K562 (cell line): ENCODE measurements at regions not wholly inside any gene's neighbourhood (a gene's known extent, or its start where the extent isn't known, plus 50 kb on each side); places are given as distances from the start of the nearest gene placed in this dataset.

ENCODE experiments used
- ESRRA ChIP-seq: fragments of 450-650 bp; IDR thresholded peaks from 2 replicates; pipeline ENCODE4 v1.6.1; 2014; ENCODE audit warnings: low read depth, mild to moderate bottlenecking, moderate library complexity, borderline replicate concordance
- ETV5 ChIP-seq: sonication (generic); formaldehyde crosslinking; IDR thresholded peaks from 2 replicates; pipeline ENCODE4 v1.4.0; 2020; ENCODE audit warnings: low read depth, mild to moderate bottlenecking, missing genetic modification reagents
- FOXA1 ChIP-seq: fragments of 450-650 bp; IDR thresholded peaks from 2 replicates; pipeline ENCODE4 v1.6.1; 2016; ENCODE audit warnings: mild to moderate bottlenecking, borderline replicate concordance
- FUS ChIP-seq: fragments of 200-400 bp; formaldehyde crosslinking; optimal IDR thresholded peaks from 2 replicates; pipeline ENCODE3; 2017; ENCODE audit warnings: low read depth, low read length
- SUPT5H ChIP-seq: fragments of 450-650 bp; IDR thresholded peaks from 2 replicates; pipeline ENCODE4 v1.6.1; 2016
- TCFL5 ChIP-seq: fragments of 250-450 bp; sonication (Bioruptor Pico); conservative IDR thresholded peaks from 2 replicates; pipeline ENCODE4 v1.6.1; 2021; ENCODE audit warnings: mild to moderate bottlenecking, moderate library complexity, matching md5 sums
- ZNF561 ChIP-seq: fragments of 450-650 bp; formaldehyde crosslinking; conservative IDR thresholded peaks from 2 replicates; pipeline ENCODE4 v1.4.0; 2020; ENCODE audit warnings: mild to moderate bottlenecking, moderate library complexity
- TF ChIP-seq, protein P1 (sequence below): fragments of 250-450 bp; sonication (Bioruptor Pico); IDR thresholded peaks from 2 replicates; pipeline ENCODE4 v1.5.1; 2021; ENCODE audit warnings: mild to moderate bottlenecking
- TF ChIP-seq, protein P2 (sequence below): fragments of 450-650 bp; formaldehyde crosslinking; conservative IDR thresholded peaks from 2 replicates; pipeline ENCODE4 v1.4.0; 2022; ENCODE audit warnings: mild to moderate bottlenecking, missing genetic modification characterization
- TF ChIP-seq, protein P3 (sequence below): fragments of 250-450 bp; sonication (Bioruptor Pico); IDR thresholded peaks from 2 replicates; pipeline ENCODE4 v1.5.0; 2020; ENCODE audit warnings: mild to moderate bottlenecking
- TF ChIP-seq, protein P4 (sequence below): fragments of 250-450 bp; sonication (Bioruptor Pico); IDR thresholded peaks from 2 replicates; pipeline ENCODE4 v1.8.0; 2022; ENCODE audit warnings: moderate library complexity, mild to moderate bottlenecking, inconsistent platforms
- TF ChIP-seq, protein P5 (sequence below): sonication (generic); IDR thresholded peaks from 2 replicates; pipeline ENCODE4 v1.6.1; 2016
- TF ChIP-seq, protein P6 (sequence below): fragments of 450-650 bp; IDR thresholded peaks from one replicate; pipeline ENCODE4 v1.6.1; 2018; ENCODE audit warnings: mild to moderate bottlenecking, moderate library complexity; ENCODE audit not compliant: partially characterized antibody
- TF ChIP-seq, protein P7 (sequence below): sonication (generic); formaldehyde crosslinking; IDR thresholded peaks from 2 replicates; pipeline ENCODE4 v1.8.0; 2022; ENCODE audit warnings: missing genetic modification reagents, mild to moderate bottlenecking, borderline replicate concordance

DNA sequence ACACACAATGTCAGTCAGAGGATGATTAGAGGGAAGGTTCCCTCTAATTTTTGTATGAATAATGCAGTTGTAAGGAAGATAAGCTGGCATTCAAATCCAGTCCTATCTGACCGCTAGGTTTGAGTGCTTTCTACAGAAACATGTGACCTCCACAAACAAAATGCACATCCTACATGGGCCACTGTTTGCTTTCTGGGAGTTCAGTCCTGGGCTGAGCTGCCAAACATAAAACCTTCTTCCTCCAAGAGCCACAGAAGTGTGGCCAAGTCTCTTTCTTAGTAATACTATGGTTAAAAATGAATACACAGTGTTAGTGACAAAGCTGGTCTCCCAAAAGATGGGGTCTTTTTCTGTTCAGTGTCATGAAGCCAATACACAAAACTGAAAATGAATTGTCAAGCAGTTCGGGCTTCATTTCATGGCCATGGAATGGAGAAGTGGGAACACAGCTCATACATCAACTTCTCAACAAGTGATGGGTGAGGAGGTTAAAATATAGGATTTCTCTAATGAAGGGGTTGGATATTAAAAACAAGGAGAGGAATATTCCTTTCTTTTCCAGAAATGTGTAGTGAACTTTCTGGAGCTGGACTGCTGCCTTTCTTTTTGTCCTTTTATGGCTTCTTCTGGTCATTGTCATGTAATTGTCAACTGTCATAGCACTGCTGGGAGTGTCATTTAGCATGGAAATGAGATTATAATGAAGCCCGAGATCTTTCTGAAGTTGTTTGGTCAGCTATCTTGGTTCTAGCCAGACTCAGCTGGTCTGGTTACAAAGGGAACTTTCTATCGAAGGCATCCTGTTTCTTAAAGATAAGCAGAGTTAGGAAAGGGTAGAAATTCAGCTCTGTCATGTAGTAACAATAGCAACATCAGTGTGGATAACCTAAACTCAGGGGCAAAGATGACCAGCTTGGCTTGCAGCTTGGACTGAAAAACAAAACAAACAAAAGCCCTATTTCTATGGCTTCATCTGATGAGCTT is 135.1 kb downstream of the CHD1L start (continued):
- TF ChIP-seq, protein P1, sequence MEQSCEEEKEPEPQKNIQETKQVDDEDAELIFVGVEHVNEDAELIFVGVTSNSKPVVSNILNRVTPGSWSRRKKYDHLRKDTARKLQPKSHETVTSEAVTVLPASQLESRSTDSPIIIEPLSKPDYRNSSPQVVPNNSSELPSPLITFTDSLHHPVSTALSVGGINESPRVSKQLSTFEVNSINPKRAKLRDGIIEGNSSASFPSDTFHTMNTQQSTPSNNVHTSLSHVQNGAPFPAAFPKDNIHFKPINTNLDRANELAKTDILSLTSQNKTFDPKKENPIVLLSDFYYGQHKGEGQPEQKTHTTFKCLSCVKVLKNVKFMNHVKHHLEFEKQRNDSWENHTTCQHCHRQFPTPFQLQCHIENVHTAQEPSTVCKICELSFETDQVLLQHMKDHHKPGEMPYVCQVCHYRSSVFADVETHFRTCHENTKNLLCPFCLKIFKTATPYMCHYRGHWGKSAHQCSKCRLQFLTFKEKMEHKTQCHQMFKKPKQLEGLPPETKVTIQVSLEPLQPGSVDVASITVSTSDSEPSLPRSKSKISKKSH (CRISPR knock-in tag): no peak
- TF ChIP-seq, protein P2, sequence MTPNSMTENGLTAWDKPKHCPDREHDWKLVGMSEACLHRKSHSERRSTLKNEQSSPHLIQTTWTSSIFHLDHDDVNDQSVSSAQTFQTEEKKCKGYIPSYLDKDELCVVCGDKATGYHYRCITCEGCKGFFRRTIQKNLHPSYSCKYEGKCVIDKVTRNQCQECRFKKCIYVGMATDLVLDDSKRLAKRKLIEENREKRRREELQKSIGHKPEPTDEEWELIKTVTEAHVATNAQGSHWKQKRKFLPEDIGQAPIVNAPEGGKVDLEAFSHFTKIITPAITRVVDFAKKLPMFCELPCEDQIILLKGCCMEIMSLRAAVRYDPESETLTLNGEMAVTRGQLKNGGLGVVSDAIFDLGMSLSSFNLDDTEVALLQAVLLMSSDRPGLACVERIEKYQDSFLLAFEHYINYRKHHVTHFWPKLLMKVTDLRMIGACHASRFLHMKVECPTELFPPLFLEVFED (CRISPR knock-in tag): no peak
- TF ChIP-seq, protein P3, sequence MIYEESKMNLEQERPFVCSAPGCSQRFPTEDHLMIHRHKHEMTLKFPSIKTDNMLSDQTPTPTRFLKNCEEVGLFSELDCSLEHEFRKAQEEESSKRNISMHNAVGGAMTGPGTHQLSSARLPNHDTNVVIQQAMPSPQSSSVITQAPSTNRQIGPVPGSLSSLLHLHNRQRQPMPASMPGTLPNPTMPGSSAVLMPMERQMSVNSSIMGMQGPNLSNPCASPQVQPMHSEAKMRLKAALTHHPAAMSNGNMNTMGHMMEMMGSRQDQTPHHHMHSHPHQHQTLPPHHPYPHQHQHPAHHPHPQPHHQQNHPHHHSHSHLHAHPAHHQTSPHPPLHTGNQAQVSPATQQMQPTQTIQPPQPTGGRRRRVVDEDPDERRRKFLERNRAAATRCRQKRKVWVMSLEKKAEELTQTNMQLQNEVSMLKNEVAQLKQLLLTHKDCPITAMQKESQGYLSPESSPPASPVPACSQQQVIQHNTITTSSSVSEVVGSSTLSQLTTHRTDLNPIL (CRISPR knock-in tag): no peak
- TF ChIP-seq ZNF561: no peak
- no peak for TF ChIP-seq TCFL5 (CRISPR knock-in tag)
- no peak for TF ChIP-seq FUS
- TF ChIP-seq, protein P4, sequence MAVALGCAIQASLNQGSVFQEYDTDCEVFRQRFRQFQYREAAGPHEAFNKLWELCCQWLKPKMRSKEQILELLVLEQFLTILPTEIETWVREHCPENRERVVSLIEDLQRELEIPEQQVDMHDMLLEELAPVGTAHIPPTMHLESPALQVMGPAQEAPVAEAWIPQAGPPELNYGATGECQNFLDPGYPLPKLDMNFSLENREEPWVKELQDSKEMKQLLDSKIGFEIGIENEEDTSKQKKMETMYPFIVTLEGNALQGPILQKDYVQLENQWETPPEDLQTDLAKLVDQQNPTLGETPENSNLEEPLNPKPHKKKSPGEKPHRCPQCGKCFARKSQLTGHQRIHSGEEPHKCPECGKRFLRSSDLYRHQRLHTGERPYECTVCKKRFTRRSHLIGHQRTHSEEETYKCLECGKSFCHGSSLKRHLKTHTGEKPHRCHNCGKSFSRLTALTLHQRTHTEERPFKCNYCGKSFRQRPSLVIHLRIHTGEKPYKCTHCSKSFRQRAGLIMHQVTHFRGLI (CRISPR knock-in tag): no peak
- no peak for TF ChIP-seq FOXA1
- TF ChIP-seq, protein P5, sequence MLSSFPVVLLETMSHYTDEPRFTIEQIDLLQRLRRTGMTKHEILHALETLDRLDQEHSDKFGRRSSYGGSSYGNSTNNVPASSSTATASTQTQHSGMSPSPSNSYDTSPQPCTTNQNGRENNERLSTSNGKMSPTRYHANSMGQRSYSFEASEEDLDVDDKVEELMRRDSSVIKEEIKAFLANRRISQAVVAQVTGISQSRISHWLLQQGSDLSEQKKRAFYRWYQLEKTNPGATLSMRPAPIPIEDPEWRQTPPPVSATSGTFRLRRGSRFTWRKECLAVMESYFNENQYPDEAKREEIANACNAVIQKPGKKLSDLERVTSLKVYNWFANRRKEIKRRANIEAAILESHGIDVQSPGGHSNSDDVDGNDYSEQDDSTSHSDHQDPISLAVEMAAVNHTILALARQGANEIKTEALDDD: peak; percentile 99
- TF ChIP-seq, protein P6, sequence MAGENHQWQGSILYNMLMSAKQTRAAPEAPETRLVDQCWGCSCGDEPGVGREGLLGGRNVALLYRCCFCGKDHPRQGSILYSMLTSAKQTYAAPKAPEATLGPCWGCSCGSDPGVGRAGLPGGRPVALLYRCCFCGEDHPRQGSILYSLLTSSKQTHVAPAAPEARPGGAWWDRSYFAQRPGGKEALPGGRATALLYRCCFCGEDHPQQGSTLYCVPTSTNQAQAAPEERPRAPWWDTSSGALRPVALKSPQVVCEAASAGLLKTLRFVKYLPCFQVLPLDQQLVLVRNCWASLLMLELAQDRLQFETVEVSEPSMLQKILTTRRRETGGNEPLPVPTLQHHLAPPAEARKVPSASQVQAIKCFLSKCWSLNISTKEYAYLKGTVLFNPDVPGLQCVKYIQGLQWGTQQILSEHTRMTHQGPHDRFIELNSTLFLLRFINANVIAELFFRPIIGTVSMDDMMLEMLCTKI: no peak
- no peak for TF ChIP-seq SUPT5H
- TF ChIP-seq ESRRA: no peak; the same call in 1 of the 2 replicates
- TF ChIP-seq, protein P7, sequence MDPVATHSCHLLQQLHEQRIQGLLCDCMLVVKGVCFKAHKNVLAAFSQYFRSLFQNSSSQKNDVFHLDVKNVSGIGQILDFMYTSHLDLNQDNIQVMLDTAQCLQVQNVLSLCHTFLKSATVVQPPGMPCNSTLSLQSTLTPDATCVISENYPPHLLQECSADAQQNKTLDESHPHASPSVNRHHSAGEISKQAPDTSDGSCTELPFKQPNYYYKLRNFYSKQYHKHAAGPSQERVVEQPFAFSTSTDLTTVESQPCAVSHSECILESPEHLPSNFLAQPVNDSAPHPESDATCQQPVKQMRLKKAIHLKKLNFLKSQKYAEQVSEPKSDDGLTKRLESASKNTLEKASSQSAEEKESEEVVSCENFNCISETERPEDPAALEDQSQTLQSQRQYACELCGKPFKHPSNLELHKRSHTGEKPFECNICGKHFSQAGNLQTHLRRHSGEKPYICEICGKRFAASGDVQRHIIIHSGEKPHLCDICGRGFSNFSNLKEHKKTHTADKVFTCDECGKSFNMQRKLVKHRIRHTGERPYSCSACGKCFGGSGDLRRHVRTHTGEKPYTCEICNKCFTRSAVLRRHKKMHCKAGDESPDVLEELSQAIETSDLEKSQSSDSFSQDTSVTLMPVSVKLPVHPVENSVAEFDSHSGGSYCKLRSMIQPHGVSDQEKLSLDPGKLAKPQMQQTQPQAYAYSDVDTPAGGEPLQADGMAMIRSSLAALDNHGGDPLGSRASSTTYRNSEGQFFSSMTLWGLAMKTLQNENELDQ: no peak
- no peak for TF ChIP-seq ETV5
